WTC11 (cell line): ENCODE measurements at regions not wholly inside any gene's neighbourhood (a gene's known extent, or its start where the extent isn't known, plus 50 kb on each side); places are given as distances from the start of the nearest gene placed in this dataset.

Experiments
- ATAC-seq: fragments of 200-7000 bp; cut with Tn5 transposase; 2 replicates; pipeline ENCODE4 v1.10.0; 2021; ENCODE audit warnings: mild to moderate bottlenecking, moderate library complexity
- CTCF ChIA-PET: fragments of 300-600 bp; sonication (Branson Sonifier 250); formaldehyde crosslinking; loops from one replicate; lab custom pipeline; 2021; ENCODE audit warnings: antibody characterized with exemption; lab: Charles Lee
- POLR2A ChIA-PET: fragments of 350-600 bp; sonication (Branson Sonifier 250); formaldehyde crosslinking; loops from one replicate; lab custom pipeline; 2021; ENCODE audit warnings: antibody characterized with exemption; lab: Charles Lee
- DNase-seq: peaks from one replicate; pipeline ENCODE4 v3.0.0; 2021; ENCODE audit warnings: low spot score
- H3K27ac Mint-ChIP-seq: 2 replicates; pipeline ENCODE4 v1.8.0; 2021; ENCODE audit warnings: mixed read lengths
- H3K27me3 Mint-ChIP-seq: 2 replicates; pipeline ENCODE4 v1.8.0; 2021; ENCODE audit warnings: low read depth, mild to moderate bottlenecking, moderate library complexity, mixed read lengths
- H3K36me3 Mint-ChIP-seq: 2 replicates; pipeline ENCODE4 v1.8.0; 2021; ENCODE audit warnings: mixed read lengths
- H3K4me1 Mint-ChIP-seq: 2 replicates; pipeline ENCODE4 v1.8.0; 2022; ENCODE audit warnings: mixed read lengths
- H3K4me3 Mint-ChIP-seq: 2 replicates; pipeline ENCODE4 v1.8.0; 2021; ENCODE audit warnings: mild to moderate bottlenecking, moderate library complexity, mixed read lengths
- H3K9me3 Mint-ChIP-seq: 2 replicates; pipeline ENCODE4 v1.8.0; 2021; ENCODE audit warnings: mixed read lengths
- CBFB ChIP-seq: sonication (generic); formaldehyde crosslinking; IDR thresholded peaks from 2 replicates; pipeline ENCODE4 v1.8.1; 2022; ENCODE audit warnings: mild to moderate bottlenecking, low read depth, missing genetic modification reagents
- CREM ChIP-seq: sonication (generic); formaldehyde crosslinking; IDR thresholded peaks from 2 replicates; pipeline ENCODE4 v1.8.1; 2022; ENCODE audit warnings: mild to moderate bottlenecking, missing genetic modification reagents, moderate library complexity
- E2F5 ChIP-seq: sonication (generic); formaldehyde crosslinking; IDR thresholded peaks from 2 replicates; pipeline ENCODE4 v1.8.1; 2022; ENCODE audit warnings: mild to moderate bottlenecking, moderate library complexity, missing genetic modification reagents
- EMX1 ChIP-seq: fragments of 250-450 bp; sonication (Bioruptor Pico); IDR thresholded peaks from 2 replicates; pipeline ENCODE4 v1.8.0; 2021; ENCODE audit warnings: mild to moderate bottlenecking
- ETV6 ChIP-seq: sonication (generic); formaldehyde crosslinking; IDR thresholded peaks from 2 replicates; pipeline ENCODE4 v1.8.1; 2022; ENCODE audit warnings: mild to moderate bottlenecking, missing genetic modification reagents
- FOXK1 ChIP-seq: sonication (generic); formaldehyde crosslinking; IDR thresholded peaks from 2 replicates; pipeline ENCODE4 v1.8.0; 2022; ENCODE audit warnings: mild to moderate bottlenecking, moderate library complexity, missing genetic modification reagents
- FOXP4 ChIP-seq: sonication (generic); formaldehyde crosslinking; IDR thresholded peaks from 2 replicates; pipeline ENCODE4 v1.8.0; 2022; ENCODE audit warnings: mild to moderate bottlenecking, missing genetic modification reagents
- JAZF1 ChIP-seq: fragments of 250-450 bp; sonication (Bioruptor Pico); IDR thresholded peaks from 2 replicates; pipeline ENCODE4 v1.9.0; 2021; ENCODE audit warnings: moderate library complexity, mild to moderate bottlenecking, inconsistent platforms
- MAX ChIP-seq: sonication (generic); formaldehyde crosslinking; IDR thresholded peaks from 2 replicates; pipeline ENCODE4 v1.8.0; 2022; ENCODE audit warnings: mild to moderate bottlenecking, missing genetic modification reagents
- NFATC4 ChIP-seq: fragments of 250-450 bp; sonication (Bioruptor Pico); IDR thresholded peaks from 2 replicates; pipeline ENCODE4 v1.9.0; 2021; ENCODE audit warnings: mild to moderate bottlenecking
- NFE2L1 ChIP-seq: sonication (generic); formaldehyde crosslinking; IDR thresholded peaks from 2 replicates; pipeline ENCODE4 v1.8.1; 2023; ENCODE audit warnings: missing genetic modification reagents
- SOX15 ChIP-seq: fragments of 250-450 bp; sonication (Bioruptor Pico); IDR thresholded peaks from 2 replicates; pipeline ENCODE4 v1.9.0; 2021; ENCODE audit warnings: mild to moderate bottlenecking
- TEAD4 ChIP-seq: sonication (generic); formaldehyde crosslinking; IDR thresholded peaks from 2 replicates; pipeline ENCODE4 v1.8.0; 2022; ENCODE audit warnings: mild to moderate bottlenecking, missing genetic modification reagents
- TP53 ChIP-seq: sonication (generic); formaldehyde crosslinking; IDR thresholded peaks from 2 replicates; pipeline ENCODE4 v1.8.1; 2023; ENCODE audit warnings: mild to moderate bottlenecking, missing genetic modification reagents
- ZNF396 ChIP-seq: fragments of 250-450 bp; sonication (Bioruptor Pico); IDR thresholded peaks from 2 replicates; pipeline ENCODE4 v1.8.0; 2021; ENCODE audit warnings: mild to moderate bottlenecking, moderate library complexity, borderline replicate concordance
- TF ChIP-seq, protein P1 (sequence below): sonication (generic); formaldehyde crosslinking; IDR thresholded peaks from 2 replicates; pipeline ENCODE4 v1.8.1; 2023; ENCODE audit warnings: mild to moderate bottlenecking, moderate library complexity, missing genetic modification reagents
- TF ChIP-seq, protein P2 (sequence below): sonication (generic); formaldehyde crosslinking; IDR thresholded peaks from 2 replicates; pipeline ENCODE4 v1.8.0; 2023; ENCODE audit warnings: missing genetic modification reagents
- TF ChIP-seq, protein P3 (sequence below): sonication (generic); formaldehyde crosslinking; IDR thresholded peaks from 2 replicates; pipeline ENCODE4 v1.8.0; 2022; ENCODE audit warnings: mild to moderate bottlenecking, missing genetic modification reagents
- TF ChIP-seq, protein P4 (sequence below): sonication (generic); formaldehyde crosslinking; IDR thresholded peaks from 2 replicates; pipeline ENCODE4 v1.8.1; 2023; ENCODE audit warnings: mild to moderate bottlenecking, missing genetic modification reagents
- TF ChIP-seq, protein P5 (sequence below): fragments of 250-450 bp; sonication (Bioruptor Pico); IDR thresholded peaks from 2 replicates; pipeline ENCODE4 v1.8.0; 2021; ENCODE audit warnings: mild to moderate bottlenecking

DNA sequence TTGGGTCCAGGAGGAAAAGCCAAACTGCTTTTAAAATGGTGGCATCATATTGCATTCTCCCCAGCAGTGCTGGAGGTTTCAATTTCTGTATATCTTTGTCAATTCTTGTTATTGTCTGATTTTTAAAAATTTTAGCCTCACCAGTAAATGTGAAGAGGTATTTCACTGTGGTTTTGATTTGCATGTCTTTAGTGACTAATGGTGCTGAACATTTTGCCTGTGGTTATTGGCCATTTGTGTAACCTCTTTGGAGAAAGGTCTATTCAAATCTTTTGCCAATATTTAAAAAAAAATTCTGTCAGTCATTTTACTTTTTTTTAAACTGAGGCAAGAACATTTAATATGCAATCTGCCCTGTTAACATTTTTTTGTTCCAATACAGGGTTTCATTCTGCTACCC, 322.1 kb downstream of the TLL1 start:
- H3K27me3 Mint-ChIP-seq = no peaks in the 10 kb centered on the region

GRCh38 chr4:166197166-166197565, 324.1 kb downstream of the TLL1 start:
- CTCF ChIA-PET = no interaction called here
- DNase-seq (no peak), ATAC-seq (no peak)
- Mint-ChIP-seq H3K27ac (no peak overlapping the region), H3K4me1 (peaks cover 8% of the 10 kb centered on the region), H3K9me3 (peaks cover 5% of the 10 kb centered on the region), H3K4me3 (no peak overlapping the region), H3K27me3 (no peaks in the 10 kb centered on the region), H3K36me3 (no peaks in the 10 kb centered on the region)
- POLR2A ChIA-PET = no interaction called here
- no peak for TF ChIP-seq SOX15
- no peak for TF ChIP-seq MAX (CRISPR knock-in tag)
- TF ChIP-seq FOXK1 (CRISPR knock-in tag) = no peak
- TF ChIP-seq, protein P1, sequence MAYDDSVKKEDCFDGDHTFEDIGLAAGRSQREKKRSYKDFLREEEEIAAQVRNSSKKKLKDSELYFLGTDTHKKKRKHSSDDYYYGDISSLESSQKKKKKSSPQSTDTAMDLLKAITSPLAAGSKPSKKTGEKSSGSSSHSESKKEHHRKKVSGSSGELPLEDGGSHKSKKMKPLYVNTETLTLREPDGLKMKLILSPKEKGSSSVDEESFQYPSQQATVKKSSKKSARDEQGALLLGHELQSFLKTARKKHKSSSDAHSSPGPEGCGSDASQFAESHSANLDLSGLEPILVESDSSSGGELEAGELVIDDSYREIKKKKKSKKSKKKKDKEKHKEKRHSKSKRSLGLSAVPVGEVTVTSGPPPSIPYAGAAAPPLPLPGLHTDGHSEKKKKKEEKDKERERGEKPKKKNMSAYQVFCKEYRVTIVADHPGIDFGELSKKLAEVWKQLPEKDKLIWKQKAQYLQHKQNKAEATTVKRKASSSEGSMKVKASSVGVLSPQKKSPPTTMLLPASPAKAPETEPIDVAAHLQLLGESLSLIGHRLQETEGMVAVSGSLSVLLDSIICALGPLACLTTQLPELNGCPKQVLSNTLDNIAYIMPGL (CRISPR knock-in tag) = no peak

More for the DNA sequence above, 322.1 kb downstream of the TLL1 start:
- ATAC-seq = no peak
- Mint-ChIP-seq H3K4me3 (no peak overlapping the region), H3K9me3 (peaks cover 9% of the 10 kb centered on the region), H3K27ac (no peak overlapping the region), H3K4me1 (peaks cover 8% of the 10 kb centered on the region), H3K36me3 (no peaks in the 10 kb centered on the region)
- CTCF ChIA-PET = no interaction called here
- TF ChIP-seq ZNF396 (CRISPR knock-in tag) (no peak), NFATC4 (CRISPR knock-in tag) (no peak), TEAD4 (no peak), MAX (CRISPR knock-in tag) (no peak), EMX1 (CRISPR knock-in tag) (no peak), TP53 (no peak), E2F5 (CRISPR knock-in tag) (no peak), JAZF1 (no peak), CBFB (CRISPR knock-in tag) (no peak), FOXP4 (CRISPR knock-in tag) (no peak), ETV6 (CRISPR knock-in tag) (no peak), NFE2L1 (CRISPR knock-in tag) (no peak), CREM (CRISPR knock-in tag) (no peak)
- TF ChIP-seq, protein P2, sequence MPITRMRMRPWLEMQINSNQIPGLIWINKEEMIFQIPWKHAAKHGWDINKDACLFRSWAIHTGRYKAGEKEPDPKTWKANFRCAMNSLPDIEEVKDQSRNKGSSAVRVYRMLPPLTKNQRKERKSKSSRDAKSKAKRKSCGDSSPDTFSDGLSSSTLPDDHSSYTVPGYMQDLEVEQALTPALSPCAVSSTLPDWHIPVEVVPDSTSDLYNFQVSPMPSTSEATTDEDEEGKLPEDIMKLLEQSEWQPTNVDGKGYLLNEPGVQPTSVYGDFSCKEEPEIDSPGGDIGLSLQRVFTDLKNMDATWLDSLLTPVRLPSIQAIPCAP = no peak
- TF ChIP-seq, protein P3, sequence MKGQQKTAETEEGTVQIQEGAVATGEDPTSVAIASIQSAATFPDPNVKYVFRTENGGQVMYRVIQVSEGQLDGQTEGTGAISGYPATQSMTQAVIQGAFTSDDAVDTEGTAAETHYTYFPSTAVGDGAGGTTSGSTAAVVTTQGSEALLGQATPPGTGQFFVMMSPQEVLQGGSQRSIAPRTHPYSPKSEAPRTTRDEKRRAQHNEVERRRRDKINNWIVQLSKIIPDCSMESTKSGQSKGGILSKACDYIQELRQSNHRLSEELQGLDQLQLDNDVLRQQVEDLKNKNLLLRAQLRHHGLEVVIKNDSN (CRISPR knock-in tag) = no peak
- TF ChIP-seq, protein P4, sequence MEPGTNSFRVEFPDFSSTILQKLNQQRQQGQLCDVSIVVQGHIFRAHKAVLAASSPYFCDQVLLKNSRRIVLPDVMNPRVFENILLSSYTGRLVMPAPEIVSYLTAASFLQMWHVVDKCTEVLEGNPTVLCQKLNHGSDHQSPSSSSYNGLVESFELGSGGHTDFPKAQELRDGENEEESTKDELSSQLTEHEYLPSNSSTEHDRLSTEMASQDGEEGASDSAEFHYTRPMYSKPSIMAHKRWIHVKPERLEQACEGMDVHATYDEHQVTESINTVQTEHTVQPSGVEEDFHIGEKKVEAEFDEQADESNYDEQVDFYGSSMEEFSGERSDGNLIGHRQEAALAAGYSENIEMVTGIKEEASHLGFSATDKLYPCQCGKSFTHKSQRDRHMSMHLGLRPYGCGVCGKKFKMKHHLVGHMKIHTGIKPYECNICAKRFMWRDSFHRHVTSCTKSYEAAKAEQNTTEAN (CRISPR knock-in tag) = no peak
- TF ChIP-seq, protein P5, sequence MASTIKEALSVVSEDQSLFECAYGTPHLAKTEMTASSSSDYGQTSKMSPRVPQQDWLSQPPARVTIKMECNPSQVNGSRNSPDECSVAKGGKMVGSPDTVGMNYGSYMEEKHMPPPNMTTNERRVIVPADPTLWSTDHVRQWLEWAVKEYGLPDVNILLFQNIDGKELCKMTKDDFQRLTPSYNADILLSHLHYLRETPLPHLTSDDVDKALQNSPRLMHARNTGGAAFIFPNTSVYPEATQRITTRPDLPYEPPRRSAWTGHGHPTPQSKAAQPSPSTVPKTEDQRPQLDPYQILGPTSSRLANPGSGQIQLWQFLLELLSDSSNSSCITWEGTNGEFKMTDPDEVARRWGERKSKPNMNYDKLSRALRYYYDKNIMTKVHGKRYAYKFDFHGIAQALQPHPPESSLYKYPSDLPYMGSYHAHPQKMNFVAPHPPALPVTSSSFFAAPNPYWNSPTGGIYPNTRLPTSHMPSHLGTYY (CRISPR knock-in tag) = no peak
- DNase-seq = no peak
- POLR2A ChIA-PET = no interaction called here
